ENCODE measurements at regions not wholly inside any gene's neighbourhood (a gene's known extent, or its start where the extent isn't known, plus 50 kb on each side); places are given as distances from the start of the nearest gene placed in this dataset.

DNA sequence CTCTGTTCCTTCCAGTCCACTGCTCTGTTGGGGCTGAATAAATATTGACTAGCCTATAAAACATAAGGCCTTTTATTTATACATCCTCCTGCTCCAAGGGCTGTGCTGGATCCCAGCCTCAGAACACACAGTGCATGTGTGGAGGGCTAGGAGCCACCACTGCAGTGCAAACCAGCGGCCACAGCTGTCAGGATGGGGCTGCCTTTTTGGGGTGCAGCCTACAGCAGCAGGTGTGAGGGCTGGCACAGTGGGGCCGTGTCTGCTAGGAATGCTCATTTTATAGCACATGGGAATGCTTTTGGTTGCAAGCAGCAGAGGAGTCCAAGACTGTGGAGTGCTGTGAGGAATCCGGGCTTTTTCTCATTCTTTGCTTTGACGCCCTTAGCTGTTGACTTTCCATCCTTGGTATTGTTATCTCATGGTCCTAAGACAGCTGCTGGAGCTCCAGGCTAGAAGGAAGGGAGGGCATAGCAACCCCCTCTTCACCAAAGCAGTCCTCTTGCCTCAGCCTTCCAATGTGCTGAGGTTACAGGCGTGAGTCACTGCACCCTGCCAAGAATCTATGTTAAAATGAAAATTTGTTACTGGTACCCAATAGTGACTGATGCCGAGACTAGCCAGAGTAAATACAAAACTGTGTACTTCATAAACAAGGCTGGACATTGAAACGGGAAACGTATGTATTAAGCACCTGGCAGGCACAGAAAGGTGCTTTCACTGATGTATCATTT, 334.3 kb upstream of the GATB start:
- no peak overlapping the region for H3K4me3 ChIP-seq (ENCODE audit: low read length, poor library complexity, severe bottlenecking)
- peaks cover 59% of the 10 kb centered on the region for H3K4me1 ChIP-seq (ENCODE audit: insufficient read depth, low read length, poor library complexity, severe bottlenecking)
- H3K4me2 ChIP-seq (ENCODE audit: low read depth, low read length, poor library complexity, severe bottlenecking) = no peak overlapping the region
- no peaks in the 10 kb centered on the region for H3K9me3 ChIP-seq (ENCODE audit: insufficient read depth, low read depth, low read length)
- H2AFZ ChIP-seq (ENCODE audit: low read length) = peak overlapping the region; percentile 13; the same call in 1 of the 2 replicates
- H3K27me3 ChIP-seq (ENCODE audit: insufficient read depth, low read length, poor library complexity, severe bottlenecking) = no peaks in the 10 kb centered on the region
- no peaks in the 10 kb centered on the region for H3K79me2 ChIP-seq (ENCODE audit: insufficient read depth, low read length)
- TF ChIP-seq EZH2phosphoT487 (IDR thresholded peaks at IDR 0.05; ENCODE audit: borderline replicate concordance) = no peak
- TF ChIP-seq, protein P1, sequence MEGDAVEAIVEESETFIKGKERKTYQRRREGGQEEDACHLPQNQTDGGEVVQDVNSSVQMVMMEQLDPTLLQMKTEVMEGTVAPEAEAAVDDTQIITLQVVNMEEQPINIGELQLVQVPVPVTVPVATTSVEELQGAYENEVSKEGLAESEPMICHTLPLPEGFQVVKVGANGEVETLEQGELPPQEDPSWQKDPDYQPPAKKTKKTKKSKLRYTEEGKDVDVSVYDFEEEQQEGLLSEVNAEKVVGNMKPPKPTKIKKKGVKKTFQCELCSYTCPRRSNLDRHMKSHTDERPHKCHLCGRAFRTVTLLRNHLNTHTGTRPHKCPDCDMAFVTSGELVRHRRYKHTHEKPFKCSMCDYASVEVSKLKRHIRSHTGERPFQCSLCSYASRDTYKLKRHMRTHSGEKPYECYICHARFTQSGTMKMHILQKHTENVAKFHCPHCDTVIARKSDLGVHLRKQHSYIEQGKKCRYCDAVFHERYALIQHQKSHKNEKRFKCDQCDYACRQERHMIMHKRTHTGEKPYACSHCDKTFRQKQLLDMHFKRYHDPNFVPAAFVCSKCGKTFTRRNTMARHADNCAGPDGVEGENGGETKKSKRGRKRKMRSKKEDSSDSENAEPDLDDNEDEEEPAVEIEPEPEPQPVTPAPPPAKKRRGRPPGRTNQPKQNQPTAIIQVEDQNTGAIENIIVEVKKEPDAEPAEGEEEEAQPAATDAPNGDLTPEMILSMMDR (conservative IDR thresholded peaks at IDR 0.05; ENCODE audit: low read length) = no peak
- H4K20me1 ChIP-seq (ENCODE audit: insufficient read depth, low read length, poor library complexity, severe bottlenecking) = no peaks in the 10 kb centered on the region
- H3K9ac ChIP-seq (ENCODE audit: low read depth, low read length, poor library complexity, severe bottlenecking) = no peak overlapping the region
- H3F3A ChIP-seq (ENCODE audit: low read depth) = peaks cover 4% of the 10 kb centered on the region; the same call in 1 of the 2 replicates
- H3K36me3 ChIP-seq (ENCODE audit: insufficient read depth, low read length) = no peaks in the 10 kb centered on the region
- H3K9me2 ChIP-seq (replicated peaks; ENCODE audit: low read depth, low read length) = no peaks in the 10 kb centered on the region

DNA sequence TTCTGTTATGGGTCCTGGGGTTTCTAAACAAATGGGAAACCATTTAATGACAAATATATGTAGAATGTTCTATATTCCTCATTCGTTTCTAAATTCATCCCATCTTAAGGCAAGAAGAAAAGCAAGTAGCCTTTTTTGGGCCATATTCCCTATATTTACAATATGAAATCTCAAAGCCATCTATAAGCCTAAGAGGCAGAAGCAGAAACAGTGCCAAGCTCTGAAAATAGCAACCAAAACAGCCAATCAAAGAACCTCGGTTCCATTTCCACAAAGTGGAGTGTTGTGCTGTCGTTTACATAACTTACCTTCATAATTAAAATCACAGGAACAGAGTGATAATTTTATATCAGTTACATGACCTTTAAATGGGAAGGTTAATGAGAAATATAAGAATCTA, 330.6 kb upstream of the GATB start:
- 0 out of 2 replicates have a peak overlapping the region, but pooled peaks have one; percentile 14 for H2AFZ ChIP-seq (ENCODE audit: low read length)
- H3K79me2 ChIP-seq (ENCODE audit: insufficient read depth, low read length) = no peaks in the 10 kb centered on the region
- H3K4me2 ChIP-seq (ENCODE audit: low read depth, low read length, poor library complexity, severe bottlenecking) = no peak overlapping the region
- no peaks in the 10 kb centered on the region for H3K9me2 ChIP-seq (replicated peaks; ENCODE audit: low read depth, low read length)
- H3K27me3 ChIP-seq (ENCODE audit: insufficient read depth, low read length, poor library complexity, severe bottlenecking) = no peaks in the 10 kb centered on the region
- H3K4me3 ChIP-seq (ENCODE audit: low read length, poor library complexity, severe bottlenecking) = no peak overlapping the region
- TF ChIP-seq, protein P1 (conservative IDR thresholded peaks at IDR 0.05; ENCODE audit: low read length) = no peak
- TF ChIP-seq EZH2phosphoT487 (IDR thresholded peaks at IDR 0.05; ENCODE audit: borderline replicate concordance) = no peak
- peak overlapping the region; percentile 10 for H3K9ac ChIP-seq (ENCODE audit: low read depth, low read length, poor library complexity, severe bottlenecking)
- no peaks in the 10 kb centered on the region for H3K9me3 ChIP-seq (ENCODE audit: insufficient read depth, low read depth, low read length)
- no peaks in the 10 kb centered on the region for H4K20me1 ChIP-seq (ENCODE audit: insufficient read depth, low read length, poor library complexity, severe bottlenecking)
- H3K36me3 ChIP-seq (ENCODE audit: insufficient read depth, low read length) = no peaks in the 10 kb centered on the region
- H3K4me1 ChIP-seq (ENCODE audit: insufficient read depth, low read length, poor library complexity, severe bottlenecking) = peaks cover 57% of the 10 kb centered on the region
- H3F3A ChIP-seq (ENCODE audit: low read depth) = no peaks in the 10 kb centered on the region

DNA sequence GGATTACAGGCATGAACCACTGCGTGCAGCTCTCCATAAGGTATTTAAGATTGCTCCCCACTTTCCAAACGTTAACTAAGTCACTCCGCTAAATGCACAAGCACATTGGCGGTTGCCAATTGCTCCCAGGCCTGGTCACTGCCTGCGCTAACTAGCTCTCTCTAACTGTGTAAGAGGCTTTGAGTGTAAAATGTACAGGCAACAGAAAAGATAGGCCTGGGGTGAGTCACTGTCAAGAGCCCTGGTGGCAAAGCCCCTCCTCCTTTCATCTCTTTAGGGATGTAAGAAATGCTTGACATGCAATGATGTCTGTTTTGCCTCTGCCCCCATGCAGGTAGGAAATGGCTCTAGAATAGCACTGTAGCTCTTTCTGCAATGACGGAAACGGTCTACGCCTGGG, 329.7 kb upstream of the GATB start:
- Histone ChIP-seq H3K9ac (ENCODE audit: low read depth, low read length, poor library complexity, severe bottlenecking) (peak overlapping the region; percentile 40), H3K9me3 (ENCODE audit: insufficient read depth, low read depth, low read length) (no peaks in the 10 kb centered on the region), H3K4me2 (ENCODE audit: low read depth, low read length, poor library complexity, severe bottlenecking) (no peak overlapping the region), H3K27me3 (ENCODE audit: insufficient read depth, low read length, poor library complexity, severe bottlenecking) (no peaks in the 10 kb centered on the region), H3K9me2 (replicated peaks; ENCODE audit: low read depth, low read length) (no peaks in the 10 kb centered on the region), H2AFZ (ENCODE audit: low read length) (0 out of 2 replicates have a peak overlapping the region, but pooled peaks have one; percentile 14), H3K36me3 (ENCODE audit: insufficient read depth, low read length) (no peaks in the 10 kb centered on the region), H3K4me1 (ENCODE audit: insufficient read depth, low read length, poor library complexity, severe bottlenecking) (peaks cover 56% of the 10 kb centered on the region), H3F3A (ENCODE audit: low read depth) (no peaks in the 10 kb centered on the region), H4K20me1 (ENCODE audit: insufficient read depth, low read length, poor library complexity, severe bottlenecking) (no peaks in the 10 kb centered on the region), H3K79me2 (ENCODE audit: insufficient read depth, low read length) (no peaks in the 10 kb centered on the region), H3K4me3 (ENCODE audit: low read length, poor library complexity, severe bottlenecking) (no peak overlapping the region)
- TF ChIP-seq, protein P1 (conservative IDR thresholded peaks at IDR 0.05; ENCODE audit: low read length) = no peak
- TF ChIP-seq EZH2phosphoT487 (IDR thresholded peaks at IDR 0.05; ENCODE audit: borderline replicate concordance) = no peak

Measured in Loucy (cell line).